ENCODE measurements at regions not wholly inside any gene's neighbourhood (a gene's known extent, or its start where the extent isn't known, plus 50 kb on each side); places are given as distances from the start of the nearest gene placed in this dataset.
A peak's percentile ranks its signal among the peaks of the same experiment; 100 is the strongest.

DNA sequence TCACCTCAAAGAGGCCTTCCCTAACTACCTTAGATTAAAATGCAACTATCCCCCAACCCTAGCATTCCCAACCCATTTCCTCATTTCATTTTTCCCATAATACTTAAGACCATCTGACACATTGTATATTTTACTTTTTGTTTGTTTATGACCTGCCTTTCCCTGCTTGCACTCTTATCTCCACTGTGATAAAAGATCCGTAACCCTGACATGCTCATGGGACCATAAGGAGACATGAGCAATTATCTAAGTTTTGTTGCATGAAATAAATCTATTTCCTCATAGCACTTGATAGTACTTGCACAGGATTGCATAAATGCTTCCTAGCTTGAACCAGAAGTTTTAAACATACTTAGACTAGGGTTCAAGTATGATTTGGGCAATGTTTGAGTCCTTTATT lies 323.7 kb downstream of the NPR3 start:
- Mint-ChIP-seq H3K9me3 (peaks cover 6% of the 10 kb centered on the region), H3K36me3 (ENCODE audit: low read depth) (no peaks in the 10 kb centered on the region), H3K27ac (no peak overlapping the region), H3K4me3 (no peak overlapping the region), H3K4me1 (peaks cover 7% of the 10 kb centered on the region), H3K27me3 (ENCODE audit: insufficient read depth) (no peaks in the 10 kb centered on the region)
- TF ChIP-seq CTCF (conservative IDR thresholded peaks at IDR 0.05), result no peak
- no peaks in the 10 kb centered on the region for H3K27me3 ChIP-seq (ENCODE audit: control insufficient read depth, insufficient read depth, low read length, poor library complexity, severe bottlenecking)
- no peaks in the 10 kb centered on the region for H3K36me3 ChIP-seq (ENCODE audit: control insufficient read depth, insufficient read depth, low read length)
- 100% methylated on average over 1 of the region's 1 CpG for WGBS, 2 experiments (ENCODE audit: insufficient coverage in 1 of 2, insufficient read length in 1 of 2)
- H3K27ac ChIP-seq (ENCODE audit: low read depth, low read length), result no peak overlapping the region
- no peaks in the 10 kb centered on the region for H3K4me1 ChIP-seq (ENCODE audit: control insufficient read depth, insufficient read depth, low read length)
- peaks cover 13% of the 10 kb centered on the region for H3K9me3 ChIP-seq (ENCODE audit: control insufficient read depth, low read length)
- peak overlapping the region; percentile 42 for H3K4me3 ChIP-seq (ENCODE audit: low read length)
- DNase-seq, result no peak
- H3K9ac ChIP-seq (ENCODE audit: extremely low read depth, low read length, poor library complexity, severe bottlenecking), result no peak overlapping the region

DNA sequence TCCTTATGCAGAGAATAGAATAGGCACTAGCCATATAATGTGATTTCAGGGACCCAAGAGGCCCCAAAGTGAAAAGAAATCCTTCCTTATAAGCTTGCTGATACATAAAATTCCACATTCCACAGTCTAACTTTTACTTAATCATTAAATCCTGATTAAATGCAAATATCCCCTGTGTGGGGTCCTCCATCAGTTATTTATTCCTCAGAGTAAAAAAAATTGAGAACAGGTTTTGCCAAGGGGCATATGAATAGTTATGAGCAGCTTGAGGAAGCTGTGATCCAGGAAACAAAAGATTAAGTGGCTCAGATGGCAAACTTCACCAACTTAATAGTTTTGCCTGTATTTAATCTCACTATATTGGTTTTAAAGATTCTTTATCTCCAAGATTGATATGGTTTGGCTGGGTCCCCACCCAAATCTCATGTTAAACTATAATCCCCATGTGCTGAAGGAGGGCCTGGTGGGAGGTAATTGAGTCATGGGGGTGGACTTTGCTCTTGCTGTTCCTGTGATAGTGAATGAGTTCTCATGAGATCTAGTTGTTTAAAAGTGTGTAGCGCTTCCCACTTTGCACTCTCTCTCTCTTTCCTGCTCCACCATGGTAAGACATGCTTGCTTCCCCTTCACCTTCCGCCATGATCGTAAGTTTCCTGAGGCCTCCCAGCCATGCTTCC lies 324.9 kb downstream of the NPR3 start:
- H3K4me3 Mint-ChIP-seq, result no peak overlapping the region
- no peaks in the 10 kb centered on the region for H3K36me3 Mint-ChIP-seq (ENCODE audit: low read depth)
- Histone ChIP-seq H3K36me3 (ENCODE audit: control insufficient read depth, insufficient read depth, low read length) (no peaks in the 10 kb centered on the region), H3K27ac (ENCODE audit: low read depth, low read length) (no peak overlapping the region), H3K27me3 (ENCODE audit: control insufficient read depth, insufficient read depth, low read length, poor library complexity, severe bottlenecking) (no peaks in the 10 kb centered on the region), H3K9me3 (ENCODE audit: control insufficient read depth, low read length) (peaks cover 25% of the 10 kb centered on the region), H3K4me3 (ENCODE audit: low read length) (peak overlapping the region; percentile 15), H3K4me1 (ENCODE audit: control insufficient read depth, insufficient read depth, low read length) (no peaks in the 10 kb centered on the region), H3K9ac (ENCODE audit: extremely low read depth, low read length, poor library complexity, severe bottlenecking) (no peak overlapping the region)
- WGBS, 2 experiments (ENCODE audit: insufficient coverage in 1 of 2, insufficient read length in 1 of 2), result 99% methylated on average over 3 of the region's 3 CpGs; no CpG with 5 or more reads in 1 of the 2 experiments
- no peak for TF ChIP-seq CTCF (conservative IDR thresholded peaks at IDR 0.05)
- H3K9me3 Mint-ChIP-seq, result peaks cover 11% of the 10 kb centered on the region
- DNase-seq, result no peak
- H3K27me3 Mint-ChIP-seq (ENCODE audit: insufficient read depth), result no peaks in the 10 kb centered on the region
- H3K27ac Mint-ChIP-seq, result no peak overlapping the region
- H3K4me1 Mint-ChIP-seq, result peaks cover 7% of the 10 kb centered on the region

- WGBS, 2 experiments (ENCODE audit: insufficient coverage in 1 of 2, insufficient read length in 1 of 2), result 100% methylated on average over 1 of the region's 1 CpG; no CpG with 5 or more reads in 1 of the 2 experiments
- H3K4me1 Mint-ChIP-seq, result peaks cover 7% of the 10 kb centered on the region
- H3K9me3 Mint-ChIP-seq, result peaks cover 16% of the 10 kb centered on the region
- no peak overlapping the region for H3K9ac ChIP-seq (ENCODE audit: extremely low read depth, low read length, poor library complexity, severe bottlenecking)
- no peaks in the 10 kb centered on the region for H3K27me3 ChIP-seq (ENCODE audit: control insufficient read depth, insufficient read depth, low read length, poor library complexity, severe bottlenecking)
- H3K36me3 Mint-ChIP-seq (ENCODE audit: low read depth), result no peaks in the 10 kb centered on the region
- H3K4me3 ChIP-seq (ENCODE audit: low read length), result no peak overlapping the region
- no peak overlapping the region for H3K27ac ChIP-seq (ENCODE audit: low read depth, low read length)
- TF ChIP-seq CTCF (conservative IDR thresholded peaks at IDR 0.05), result no peak
- no peaks in the 10 kb centered on the region for H3K4me1 ChIP-seq (ENCODE audit: control insufficient read depth, insufficient read depth, low read length)
- no peak overlapping the region for H3K27ac Mint-ChIP-seq
- peaks cover 36% of the 10 kb centered on the region for H3K9me3 ChIP-seq (ENCODE audit: control insufficient read depth, low read length)
- DNase-seq, result no peak
- no peaks in the 10 kb centered on the region for H3K36me3 ChIP-seq (ENCODE audit: control insufficient read depth, insufficient read depth, low read length)
- no peaks in the 10 kb centered on the region for H3K27me3 Mint-ChIP-seq (ENCODE audit: insufficient read depth)
- no peak overlapping the region for H3K4me3 Mint-ChIP-seq
Measured at GRCh38 chr5:33037076-33037475, 326.0 kb downstream of the NPR3 start.
